ENCODE measurements at regions not wholly inside any gene's neighbourhood (a gene's known extent, or its start where the extent isn't known, plus 50 kb on each side); places are given as distances from the start of the nearest gene placed in this dataset.

DNA sequence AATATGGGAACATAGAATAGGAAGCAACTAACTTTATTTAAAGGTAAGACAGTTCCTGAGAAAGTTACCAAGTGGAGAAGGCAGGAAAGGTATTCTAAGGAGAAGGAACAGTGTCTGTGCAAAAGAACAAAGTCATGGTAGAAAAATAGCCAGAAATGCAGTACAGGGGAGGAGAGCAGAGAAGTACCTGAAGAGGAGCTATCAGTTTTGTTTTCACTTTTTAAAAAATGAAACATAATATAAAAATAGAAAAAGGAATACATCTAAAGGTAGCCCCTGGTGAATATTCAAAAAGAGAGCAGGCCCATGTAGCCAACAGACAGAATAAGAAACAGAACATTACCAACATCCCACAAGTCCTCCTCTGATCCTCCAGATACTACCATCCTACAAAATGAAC is 408.7 kb downstream of the ADAMTS20 start:
- no peak overlapping the region for H2AK5ac ChIP-seq (ENCODE audit: insufficient read length, low read length)
- H2BK15ac ChIP-seq (ENCODE audit: low read depth, low read length) = no peak overlapping the region
- Mint-ChIP-seq H3K4me3 (no peak overlapping the region), H3K36me3 (ENCODE audit: insufficient read depth in 1 of 3, low read depth in 3 of 3) (peaks cover 0 to 4% (median 2%) of the 10 kb centered on the region in 3 experiments; a peak in 1 of 7 replicates), H3K27ac (no peak overlapping the region), H3K4me1 (no peaks in the 10 kb centered on the region; a peak in 1 of 4 replicates), H3K27me3 (ENCODE audit: low read depth) (no peaks in the 10 kb centered on the region), H3K9me3 (peaks cover 2 to 5% of the 10 kb centered on the region in 2 experiments; a peak in 2 of 5 replicates)
- no peak overlapping the region for H2BK120ac ChIP-seq (ENCODE audit: low read depth, low read length, poor library complexity, severe bottlenecking)
- H3K4ac ChIP-seq (ENCODE audit: low read depth, low read length) = no peak overlapping the region
- no peak overlapping the region for H2BK12ac ChIP-seq (ENCODE audit: insufficient read length, low read depth, low read length)
- H3K27me3 ChIP-seq (ENCODE audit: insufficient read depth, low read length) = no peaks in the 10 kb centered on the region
- TF ChIP-seq, protein P1, sequence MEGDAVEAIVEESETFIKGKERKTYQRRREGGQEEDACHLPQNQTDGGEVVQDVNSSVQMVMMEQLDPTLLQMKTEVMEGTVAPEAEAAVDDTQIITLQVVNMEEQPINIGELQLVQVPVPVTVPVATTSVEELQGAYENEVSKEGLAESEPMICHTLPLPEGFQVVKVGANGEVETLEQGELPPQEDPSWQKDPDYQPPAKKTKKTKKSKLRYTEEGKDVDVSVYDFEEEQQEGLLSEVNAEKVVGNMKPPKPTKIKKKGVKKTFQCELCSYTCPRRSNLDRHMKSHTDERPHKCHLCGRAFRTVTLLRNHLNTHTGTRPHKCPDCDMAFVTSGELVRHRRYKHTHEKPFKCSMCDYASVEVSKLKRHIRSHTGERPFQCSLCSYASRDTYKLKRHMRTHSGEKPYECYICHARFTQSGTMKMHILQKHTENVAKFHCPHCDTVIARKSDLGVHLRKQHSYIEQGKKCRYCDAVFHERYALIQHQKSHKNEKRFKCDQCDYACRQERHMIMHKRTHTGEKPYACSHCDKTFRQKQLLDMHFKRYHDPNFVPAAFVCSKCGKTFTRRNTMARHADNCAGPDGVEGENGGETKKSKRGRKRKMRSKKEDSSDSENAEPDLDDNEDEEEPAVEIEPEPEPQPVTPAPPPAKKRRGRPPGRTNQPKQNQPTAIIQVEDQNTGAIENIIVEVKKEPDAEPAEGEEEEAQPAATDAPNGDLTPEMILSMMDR (conservative IDR thresholded peaks at IDR 0.05) = no peak
- no peak overlapping the region for H3K23ac ChIP-seq (ENCODE audit: insufficient read length, low read depth, low read length)
- H3K79me2 ChIP-seq (ENCODE audit: insufficient read depth, low read length) = no peaks in the 10 kb centered on the region
- H3K27ac ChIP-seq (ENCODE audit: insufficient read length, low read depth, low read length) = no peak overlapping the region
- H3K9ac ChIP-seq (ENCODE audit: extremely low read depth, insufficient read length, low read length) = no peak overlapping the region
- no peak overlapping the region for H3K4me2 ChIP-seq (ENCODE audit: insufficient read depth, insufficient read length, low read length)
- H2BK5ac ChIP-seq (ENCODE audit: insufficient read length, low read length) = no peak overlapping the region
- no peak overlapping the region for H3T11ph ChIP-seq (ENCODE audit: low read length)
- no peaks in the 10 kb centered on the region for H3K79me1 ChIP-seq (ENCODE audit: insufficient read depth, low read depth, low read length, poor library complexity, severe bottlenecking)
- no peak overlapping the region for H3K14ac ChIP-seq (ENCODE audit: insufficient read depth, low read length)
- H4K5ac ChIP-seq (ENCODE audit: insufficient read length, low read depth, low read length) = no peak overlapping the region
- H2BK20ac ChIP-seq (ENCODE audit: low read depth, low read length, poor library complexity, severe bottlenecking) = no peak overlapping the region
- DNase-seq = no peak
- H4K91ac ChIP-seq (ENCODE audit: insufficient read length, low read depth, low read length) = no peak overlapping the region
- H4K8ac ChIP-seq (replicated peaks; ENCODE audit: insufficient read length, low read depth, low read length) = no peak overlapping the region
- no peaks in the 10 kb centered on the region for H4K20me1 ChIP-seq (ENCODE audit: control insufficient read depth, insufficient read depth, insufficient read length)
- H3K23me2 ChIP-seq (ENCODE audit: insufficient read length, low read depth, low read length, poor library complexity, severe bottlenecking) = no peaks in the 10 kb centered on the region
- no peaks in the 10 kb centered on the region for H3K9me3 ChIP-seq (ENCODE audit: control insufficient read depth, low read depth, low read length)
- H3K4me1 ChIP-seq (ENCODE audit: insufficient read depth, low read length) = no peaks in the 10 kb centered on the region
- H2AFZ ChIP-seq (ENCODE audit: low read length) = no peak overlapping the region
- H3K56ac ChIP-seq (ENCODE audit: insufficient read length, low read depth, low read length) = no peak overlapping the region
- no peak overlapping the region for H3K18ac ChIP-seq (ENCODE audit: insufficient read length, low read depth, low read length)
